ENCODE measurements at regions not wholly inside any gene's neighbourhood (a gene's known extent, or its start where the extent isn't known, plus 50 kb on each side); places are given as distances from the start of the nearest gene placed in this dataset.

GRCh38 chr5:67827541-67827940 lies 388.0 kb upstream of the PIK3R1 start:
- TF ChIP-seq, protein P1, sequence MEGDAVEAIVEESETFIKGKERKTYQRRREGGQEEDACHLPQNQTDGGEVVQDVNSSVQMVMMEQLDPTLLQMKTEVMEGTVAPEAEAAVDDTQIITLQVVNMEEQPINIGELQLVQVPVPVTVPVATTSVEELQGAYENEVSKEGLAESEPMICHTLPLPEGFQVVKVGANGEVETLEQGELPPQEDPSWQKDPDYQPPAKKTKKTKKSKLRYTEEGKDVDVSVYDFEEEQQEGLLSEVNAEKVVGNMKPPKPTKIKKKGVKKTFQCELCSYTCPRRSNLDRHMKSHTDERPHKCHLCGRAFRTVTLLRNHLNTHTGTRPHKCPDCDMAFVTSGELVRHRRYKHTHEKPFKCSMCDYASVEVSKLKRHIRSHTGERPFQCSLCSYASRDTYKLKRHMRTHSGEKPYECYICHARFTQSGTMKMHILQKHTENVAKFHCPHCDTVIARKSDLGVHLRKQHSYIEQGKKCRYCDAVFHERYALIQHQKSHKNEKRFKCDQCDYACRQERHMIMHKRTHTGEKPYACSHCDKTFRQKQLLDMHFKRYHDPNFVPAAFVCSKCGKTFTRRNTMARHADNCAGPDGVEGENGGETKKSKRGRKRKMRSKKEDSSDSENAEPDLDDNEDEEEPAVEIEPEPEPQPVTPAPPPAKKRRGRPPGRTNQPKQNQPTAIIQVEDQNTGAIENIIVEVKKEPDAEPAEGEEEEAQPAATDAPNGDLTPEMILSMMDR (IDR thresholded peaks at IDR 0.05; ENCODE audit: control insufficient read depth, insufficient read depth, low read depth, low read length, missing control alignments) = no peak
- H3K4me3 ChIP-seq (ENCODE audit: control insufficient read depth, low read depth, low read length) = no peak overlapping the region
- DNase-seq (ENCODE audit: low read depth) = no peak

- DNase-seq (ENCODE audit: low read depth) = no peak
- TF ChIP-seq, protein P1 (IDR thresholded peaks at IDR 0.05; ENCODE audit: control insufficient read depth, insufficient read depth, low read depth, low read length, missing control alignments) = no peak
- H3K4me3 ChIP-seq (ENCODE audit: control insufficient read depth, low read depth, low read length) = no peak overlapping the region
Observed at GRCh38 chr5:67824852-67825251, 390.7 kb upstream of the PIK3R1 start.

GRCh38 chr5:67817652-67818051 lies 397.9 kb upstream of the PIK3R1 start:
- TF ChIP-seq, protein P1 (IDR thresholded peaks at IDR 0.05; ENCODE audit: control insufficient read depth, insufficient read depth, low read depth, low read length, missing control alignments) = no peak
- no peak overlapping the region for H3K4me3 ChIP-seq (ENCODE audit: control insufficient read depth, low read depth, low read length)
- no peak for DNase-seq (ENCODE audit: low read depth)

- no peak for DNase-seq (ENCODE audit: low read depth)
- TF ChIP-seq, protein P1 (IDR thresholded peaks at IDR 0.05; ENCODE audit: control insufficient read depth, insufficient read depth, low read depth, low read length, missing control alignments) = no peak
- H3K4me3 ChIP-seq (ENCODE audit: control insufficient read depth, low read depth, low read length) = no peak overlapping the region
Observed at GRCh38 chr5:67816456-67816855, 399.1 kb upstream of the PIK3R1 start.

DNA sequence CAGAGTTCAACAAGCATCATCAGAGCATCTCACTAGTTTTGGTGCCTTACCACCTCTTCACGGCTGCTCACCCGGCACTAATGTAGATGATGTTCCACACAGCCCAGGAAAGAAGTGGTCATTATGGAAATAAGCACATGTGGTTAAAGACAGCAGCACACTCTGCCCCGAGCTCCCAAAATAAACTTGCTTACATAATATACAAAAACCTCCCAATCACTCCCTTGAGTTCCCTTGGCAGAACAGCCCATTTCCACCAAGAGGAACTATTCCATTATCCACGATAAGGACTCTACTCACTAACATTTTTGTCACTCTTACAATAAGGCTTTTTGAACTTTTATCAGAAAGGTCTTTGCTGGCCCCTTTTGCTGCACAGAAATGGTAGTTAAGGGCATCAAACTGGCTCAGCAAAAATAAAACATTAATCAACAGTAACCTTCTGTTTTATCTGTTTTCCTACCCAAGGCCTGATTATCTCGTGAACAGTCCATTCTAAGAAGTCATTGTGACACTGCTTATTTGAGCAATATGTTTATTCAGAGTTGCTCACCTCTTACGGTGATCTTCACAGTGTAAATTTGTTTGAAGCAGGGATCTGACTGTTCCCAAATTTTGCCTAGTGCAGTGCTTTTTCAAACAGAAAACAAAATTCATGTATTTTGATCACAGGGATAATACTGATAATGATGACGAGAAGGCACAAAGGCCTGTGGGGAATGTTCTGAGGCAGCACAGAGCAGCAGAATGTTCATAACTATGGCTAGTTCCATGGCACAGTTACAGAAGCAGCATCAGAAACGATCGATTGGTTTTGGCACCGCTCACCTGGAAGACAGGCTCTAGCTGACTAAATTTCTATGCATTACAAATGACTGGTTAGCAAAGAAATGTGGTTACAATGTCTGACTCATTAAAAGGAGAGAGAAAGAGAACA lies 399.8 kb upstream of the PIK3R1 start:
- no peak overlapping the region for H3K4me3 ChIP-seq (ENCODE audit: control insufficient read depth, low read depth, low read length)

DNA sequence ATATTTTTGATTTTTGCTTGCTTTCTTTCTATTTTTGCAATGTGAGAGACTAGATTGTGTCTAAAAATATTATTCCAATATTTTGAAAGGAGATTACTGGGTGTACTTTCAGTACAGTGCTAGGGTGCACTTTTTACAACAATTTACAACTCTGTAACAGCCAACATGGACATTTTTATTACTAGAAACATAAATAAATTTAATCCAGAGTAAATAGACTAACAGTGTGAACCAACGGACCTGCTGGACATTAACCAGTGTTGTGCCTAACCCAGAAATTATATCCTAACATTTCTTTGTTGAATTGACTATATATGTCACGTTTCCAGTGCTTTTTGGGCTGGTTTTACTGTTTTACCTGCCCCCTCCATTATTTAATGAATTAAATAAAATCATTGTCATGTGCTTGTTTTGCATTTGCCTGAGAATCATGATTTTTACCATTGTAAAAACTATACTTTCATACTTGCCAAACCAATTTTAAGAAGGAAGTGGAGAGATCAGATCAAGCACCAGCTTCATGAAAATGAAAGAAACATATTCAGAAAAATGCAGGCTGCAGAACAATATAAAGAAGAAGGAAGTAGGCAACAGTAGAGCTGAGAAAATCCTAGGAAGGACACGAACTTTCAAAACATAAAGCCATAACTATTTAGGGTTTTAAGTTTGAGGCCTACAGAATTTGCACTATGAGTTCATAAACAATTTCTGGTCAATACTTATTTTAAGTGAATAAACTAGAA lies 400.8 kb upstream of the PIK3R1 start:
- TF ChIP-seq, protein P1 (IDR thresholded peaks at IDR 0.05; ENCODE audit: control insufficient read depth, insufficient read depth, low read depth, low read length, missing control alignments) = no peak
- DNase-seq (ENCODE audit: low read depth) = no peak
- H3K4me3 ChIP-seq (ENCODE audit: control insufficient read depth, low read depth, low read length) = no peak overlapping the region

More for the DNA sequence above, 399.8 kb upstream of the PIK3R1 start:
- DNase-seq (ENCODE audit: low read depth) = no peak
- TF ChIP-seq, protein P1 (IDR thresholded peaks at IDR 0.05; ENCODE audit: control insufficient read depth, insufficient read depth, low read depth, low read length, missing control alignments) = no peak

Data from AG09309 (cell line).